PC-3 (cell line): ENCODE measurements at regions not wholly inside any gene's neighbourhood (a gene's known extent, or its start where the extent isn't known, plus 50 kb on each side); places are given as distances from the start of the nearest gene placed in this dataset.

Experiments used
- ATAC-seq: fragments of 200-7000 bp; cut with Tn5 transposase; 2 replicates; pipeline ENCODE4 v1.9.1; 2020; ENCODE audit warnings: mild to moderate bottlenecking, moderate library complexity
- BruUV-seq: library from RNA; stranded (reverse); fragments of 400-500 nt; replicated peaks from 2 replicates; lab custom pipeline; 2021; lab: Mats Ljungman, UMichigan
- CTCF ChIA-PET: fragments of 300-600 bp; sonication (Branson Sonifier 250); formaldehyde crosslinking; loops from one replicate; lab custom pipeline; 2022; ENCODE audit warnings: antibody characterized with exemption; lab: Charles Lee
- POLR2A ChIA-PET: fragments of 300-600 bp; sonication (Branson Sonifier 250); formaldehyde crosslinking; loops from one replicate; lab custom pipeline; 2022; ENCODE audit warnings: antibody characterized with exemption; ENCODE audit not compliant: unreplicated experiment; lab: Charles Lee
- DNase-seq: peaks from one replicate; pipeline ENCODE4 v3.0.0-alpha.2; 2015
- H2AFZ ChIP-seq: fragments of 300-600 bp; sonication (generic); 2 replicates; pipeline ENCODE4 v1.6.0; 2016; ENCODE audit warnings: antibody characterized with exemption, low read length
- H3F3A ChIP-seq: fragments of 300-600 bp; sonication (generic); one replicate; pipeline ENCODE4 v1.6.0; 2017; ENCODE audit warnings: antibody characterized with exemption, low read length, control low read depth, mild to moderate bottlenecking; ENCODE audit not compliant: unreplicated experiment
- H3K27ac ChIP-seq: fragments of 300-600 bp; sonication (generic); 2 replicates; pipeline ENCODE4 v1.5.1; 2016; ENCODE audit warnings: mild to moderate bottlenecking, low read length
- H3K27me3 ChIP-seq: fragments of 300-600 bp; sonication (generic); 2 replicates; pipeline ENCODE4 v1.6.1; 2016; ENCODE audit warnings: low read length, mixed read lengths
- H3K36me3 ChIP-seq: fragments of 300-600 bp; sonication (generic); 2 replicates; pipeline ENCODE4 v1.6.1; 2016; ENCODE audit warnings: low read depth, mixed run types, low read length, mixed read lengths
- H3K4me1 ChIP-seq: fragments of 300-600 bp; sonication (generic); 2 replicates; pipeline ENCODE4 v1.5.1; 2016; ENCODE audit warnings: low read length; ENCODE audit not compliant: insufficient read depth
- H3K4me2 ChIP-seq: fragments of 300-600 bp; sonication (generic); 2 replicates; pipeline ENCODE4 v1.6.0; 2016; ENCODE audit warnings: low read length
- H3K4me3 ChIP-seq: fragments of 300-600 bp; sonication (generic); 2 replicates; pipeline ENCODE4 v1.5.1; 2016; ENCODE audit warnings: mild to moderate bottlenecking, low read length, mixed read lengths
- H3K79me2 ChIP-seq: fragments of 300-600 bp; sonication (generic); 2 replicates; pipeline ENCODE4 v1.6.1; 2017; ENCODE audit warnings: low read length, mixed read lengths
- H3K9ac ChIP-seq: fragments of 300-600 bp; sonication (generic); 2 replicates; pipeline ENCODE4 v1.6.0; 2016; ENCODE audit warnings: mild to moderate bottlenecking, low read length
- H3K9me2 ChIP-seq: fragments of 300-600 bp; sonication (generic); replicated peaks from 2 replicates; pipeline ENCODE4 v1.6.1; 2016; ENCODE audit warnings: mixed run types, low read length, mixed read lengths
- H3K9me3 ChIP-seq: fragments of 300-600 bp; sonication (generic); 2 replicates; pipeline ENCODE4 v1.6.1; 2016; ENCODE audit warnings: low read length, mixed read lengths
- H4K20me1 ChIP-seq: fragments of 300-600 bp; sonication (generic); 2 replicates; pipeline ENCODE4 v1.6.1; 2016; ENCODE audit warnings: low read length, mixed read lengths
- EZH2 ChIP-seq: fragments of 300-600 bp; sonication (generic); IDR thresholded peaks from one replicate; pipeline ENCODE4 v1.6.1; 2017; ENCODE audit warnings: antibody characterized with exemption, mild to moderate bottlenecking, low read length; ENCODE audit not compliant: unreplicated experiment
- EZH2phosphoT487 ChIP-seq: fragments of 300-600 bp; sonication (generic); IDR thresholded peaks from 2 replicates; pipeline ENCODE4 v1.6.1; 2018; ENCODE audit warnings: mild to moderate bottlenecking, antibody characterized with exemption, low read length, borderline replicate concordance
- intact Hi-C: fragments of 100-400 bp; cut with micrococcal nuclease; formaldehyde crosslinking; loops from 2 replicates; pipeline ENCODE4 v1.9.0; 2023
- TF ChIP-seq, protein P1 (sequence below): fragments of 300-600 bp; sonication (generic); conservative IDR thresholded peaks from 2 replicates; pipeline ENCODE4 v1.5.1; 2017; ENCODE audit warnings: antibody characterized with exemption, low read depth, mild to moderate bottlenecking, low read length

DNA sequence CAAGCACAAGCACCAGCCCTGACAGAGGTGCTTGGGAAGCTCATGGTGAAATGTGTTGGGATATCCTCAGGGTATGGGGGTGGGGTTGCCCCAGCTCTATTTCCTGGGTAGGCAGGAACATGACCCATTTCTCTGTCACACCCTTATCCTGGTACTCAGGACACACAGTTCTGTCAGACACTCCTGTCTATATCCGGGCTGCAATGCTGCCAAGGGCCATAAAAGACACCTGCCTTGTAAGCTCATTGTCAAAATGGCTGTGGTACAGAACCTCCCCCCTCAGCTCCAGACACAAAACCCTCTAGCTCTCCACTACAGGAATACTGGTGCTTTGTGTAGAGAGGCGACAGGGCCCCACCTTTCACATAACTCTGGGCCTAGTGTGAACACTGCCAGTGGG, 636.7 kb downstream of the PLA2G4A start:
- Histone ChIP-seq H3K4me3 (no peak overlapping the region), H3K27me3 (no peaks in the 10 kb centered on the region), H3K4me1 (no peaks in the 10 kb centered on the region), H3K36me3 (no peaks in the 10 kb centered on the region), H3K4me2 (no peak overlapping the region), H2AFZ (no peak overlapping the region), H3K79me2 (no peaks in the 10 kb centered on the region), H3K9me3 (no peaks in the 10 kb centered on the region), H3K9ac (no peak overlapping the region), H3K9me2 (no peaks in the 10 kb centered on the region), H4K20me1 (no peaks in the 10 kb centered on the region), H3K27ac (no peak overlapping the region), H3F3A (no peaks in the 10 kb centered on the region)
- DNase-seq (no peak), ATAC-seq (no peak)
- POLR2A ChIA-PET, result no interaction called here
- CTCF ChIA-PET, result no interaction called here
- no peak for TF ChIP-seq EZH2phosphoT487
- TF ChIP-seq, protein P1, sequence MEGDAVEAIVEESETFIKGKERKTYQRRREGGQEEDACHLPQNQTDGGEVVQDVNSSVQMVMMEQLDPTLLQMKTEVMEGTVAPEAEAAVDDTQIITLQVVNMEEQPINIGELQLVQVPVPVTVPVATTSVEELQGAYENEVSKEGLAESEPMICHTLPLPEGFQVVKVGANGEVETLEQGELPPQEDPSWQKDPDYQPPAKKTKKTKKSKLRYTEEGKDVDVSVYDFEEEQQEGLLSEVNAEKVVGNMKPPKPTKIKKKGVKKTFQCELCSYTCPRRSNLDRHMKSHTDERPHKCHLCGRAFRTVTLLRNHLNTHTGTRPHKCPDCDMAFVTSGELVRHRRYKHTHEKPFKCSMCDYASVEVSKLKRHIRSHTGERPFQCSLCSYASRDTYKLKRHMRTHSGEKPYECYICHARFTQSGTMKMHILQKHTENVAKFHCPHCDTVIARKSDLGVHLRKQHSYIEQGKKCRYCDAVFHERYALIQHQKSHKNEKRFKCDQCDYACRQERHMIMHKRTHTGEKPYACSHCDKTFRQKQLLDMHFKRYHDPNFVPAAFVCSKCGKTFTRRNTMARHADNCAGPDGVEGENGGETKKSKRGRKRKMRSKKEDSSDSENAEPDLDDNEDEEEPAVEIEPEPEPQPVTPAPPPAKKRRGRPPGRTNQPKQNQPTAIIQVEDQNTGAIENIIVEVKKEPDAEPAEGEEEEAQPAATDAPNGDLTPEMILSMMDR, result no peak
- no peak for TF ChIP-seq EZH2
- no TSS peak for BruUV-seq
- intact Hi-C loops, result no loop called here

DNA sequence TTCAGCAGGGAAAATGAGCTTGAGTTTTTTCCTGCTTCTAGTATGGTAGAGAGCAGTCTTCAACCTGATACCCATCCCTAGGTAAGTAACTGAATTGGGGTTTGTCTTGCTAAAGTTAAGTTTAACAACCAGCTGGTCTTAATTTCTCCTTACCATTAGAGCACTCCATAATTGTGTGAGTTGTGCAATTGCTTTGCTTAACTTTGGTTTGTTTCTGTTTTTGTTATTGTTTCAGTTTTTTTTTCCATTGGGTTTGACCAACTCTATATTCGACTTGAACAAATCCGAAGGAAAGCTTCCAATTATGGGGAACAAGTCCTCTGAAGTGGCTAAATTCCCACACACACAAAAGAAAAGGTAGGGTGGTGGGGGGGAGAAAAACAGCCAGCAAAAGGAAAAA, 641.1 kb downstream of the PLA2G4A start:
- ChIA-PET POLR2A (no interaction called here), CTCF (no interaction called here)
- Histone ChIP-seq H3F3A (no peaks in the 10 kb centered on the region), H3K4me1 (no peaks in the 10 kb centered on the region), H3K36me3 (no peaks in the 10 kb centered on the region), H3K9ac (no peak overlapping the region), H3K27ac (no peak overlapping the region), H2AFZ (no peak overlapping the region), H4K20me1 (no peaks in the 10 kb centered on the region), H3K4me2 (no peak overlapping the region), H3K4me3 (no peak overlapping the region), H3K27me3 (no peaks in the 10 kb centered on the region), H3K9me2 (no peaks in the 10 kb centered on the region), H3K79me2 (no peaks in the 10 kb centered on the region), H3K9me3 (no peaks in the 10 kb centered on the region)
- ATAC-seq (no peak), DNase-seq (no peak)
- BruUV-seq, result no TSS peak
- TF ChIP-seq EZH2phosphoT487 (no peak), EZH2 (no peak)
- TF ChIP-seq, protein P1, result no peak
- intact Hi-C loops, result loop anchor here (5.0 to 10.0 kb wide), 2 partner anchors 185 to 203 kb away; no protein-coding TSS in a partner anchor

DNA sequence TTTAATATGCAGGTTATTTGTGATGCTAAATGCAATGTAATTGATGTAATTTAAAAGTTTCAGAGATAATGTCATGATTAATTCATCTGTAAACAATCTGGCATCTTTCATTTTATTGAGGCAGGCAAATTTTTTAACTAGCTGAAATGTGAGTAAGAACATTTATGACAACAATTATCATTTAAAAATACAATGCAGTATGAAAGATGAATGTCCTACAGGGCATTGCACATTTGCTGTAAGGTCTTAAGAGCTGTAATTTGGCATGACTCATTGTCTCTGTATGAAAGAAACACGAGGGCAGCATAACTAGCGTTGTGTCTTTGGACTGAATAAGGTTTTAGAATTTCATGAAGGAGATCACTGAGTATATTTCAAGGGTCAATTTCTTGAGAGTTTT, 642.8 kb downstream of the PLA2G4A start:
- Histone ChIP-seq H3K4me2 (no peak overlapping the region), H3K27me3 (no peaks in the 10 kb centered on the region), H3K79me2 (no peaks in the 10 kb centered on the region), H3F3A (no peaks in the 10 kb centered on the region), H4K20me1 (no peaks in the 10 kb centered on the region), H3K4me3 (no peak overlapping the region), H3K27ac (no peak overlapping the region), H3K9me3 (no peaks in the 10 kb centered on the region), H3K36me3 (no peaks in the 10 kb centered on the region), H3K4me1 (no peaks in the 10 kb centered on the region), H3K9me2 (no peaks in the 10 kb centered on the region), H3K9ac (no peak overlapping the region), H2AFZ (no peak overlapping the region)
- DNase-seq, result peak; percentile 44
- POLR2A ChIA-PET, result no interaction called here
- intact Hi-C loops, result loop anchor here (5.0 to 10.0 kb wide), 2 partner anchors 183 to 204 kb away; no protein-coding TSS in a partner anchor
- no peak for TF ChIP-seq EZH2
- TF ChIP-seq, protein P1, result no peak
- TF ChIP-seq EZH2phosphoT487, result no peak
- peak; percentile 83 for ATAC-seq
- CTCF ChIA-PET, result no interaction called here
- BruUV-seq, result no TSS peak
